GM12865 (cell line): ENCODE measurements at regions not wholly inside any gene's neighbourhood (a gene's known extent, or its start where the extent isn't known, plus 50 kb on each side); places are given as distances from the start of the nearest gene placed in this dataset.

Experiments used
- DNase-seq: peaks from one replicate; pipeline ENCODE4 v3.0.0; 2010; ENCODE audit warnings: low read depth
- H3K4me3 ChIP-seq: 2 replicates; pipeline ENCODE4 v1.5.1; 2011; ENCODE audit warnings: mild to moderate bottlenecking, low read depth, low read length, control low read depth
- CTCF ChIP-seq: IDR thresholded peaks from 2 replicates; pipeline ENCODE4 v1.5.1; 2011; ENCODE audit warnings: low read length, control low read depth, low read depth, inconsistent platforms; ENCODE audit not compliant: insufficient read depth; ENCODE audit errors: missing control alignments

DNA sequence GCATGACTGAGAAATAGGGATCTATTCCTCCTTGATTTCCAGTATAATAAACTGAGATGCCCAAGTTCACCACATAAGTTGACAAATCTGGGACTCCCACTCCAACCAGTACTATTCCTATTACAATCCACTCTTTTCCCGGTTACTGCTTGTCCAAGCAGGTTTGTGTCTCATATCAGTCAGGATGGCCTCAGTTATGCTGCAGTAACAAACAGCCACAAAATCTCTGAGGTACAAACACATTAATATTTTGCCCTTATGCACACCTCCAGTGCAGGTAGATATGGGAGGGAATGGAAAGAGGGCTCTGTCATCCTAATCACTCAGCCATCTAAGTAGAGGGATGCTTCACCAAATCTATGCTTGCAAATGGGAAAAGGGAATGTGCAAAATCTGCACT lies 207.8 kb downstream of the RAB28 start:
- DNase-seq, result no peak
- TF ChIP-seq CTCF, result no peak
- no peak overlapping the region for H3K4me3 ChIP-seq

GRCh38 chr4:13268703-13269102 lies 215.4 kb downstream of the RAB28 start:
- DNase-seq, result no peak
- no peak overlapping the region for H3K4me3 ChIP-seq
- TF ChIP-seq CTCF, result no peak

DNA sequence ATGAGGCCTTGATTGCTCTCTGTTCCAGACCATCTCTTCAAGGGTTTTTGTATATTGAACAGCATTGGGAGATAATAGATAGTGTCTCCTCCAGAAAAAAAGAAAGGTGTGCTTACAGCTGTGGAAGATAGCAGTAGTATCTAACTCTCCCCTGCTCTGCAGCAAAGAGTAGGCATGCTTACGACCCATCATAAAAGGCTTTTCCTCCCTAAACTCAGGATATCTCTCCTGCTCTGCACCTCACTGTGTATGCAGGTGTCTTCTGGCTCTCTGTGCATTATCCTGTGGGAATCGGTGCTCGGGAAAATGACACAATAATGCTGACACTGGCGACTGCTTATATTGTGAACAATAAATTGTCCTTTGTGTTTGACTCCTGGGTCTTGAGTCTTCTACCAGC lies 216.0 kb downstream of the RAB28 start:
- no peak for TF ChIP-seq CTCF
- H3K4me3 ChIP-seq, result no peak overlapping the region
- no peak for DNase-seq

DNA sequence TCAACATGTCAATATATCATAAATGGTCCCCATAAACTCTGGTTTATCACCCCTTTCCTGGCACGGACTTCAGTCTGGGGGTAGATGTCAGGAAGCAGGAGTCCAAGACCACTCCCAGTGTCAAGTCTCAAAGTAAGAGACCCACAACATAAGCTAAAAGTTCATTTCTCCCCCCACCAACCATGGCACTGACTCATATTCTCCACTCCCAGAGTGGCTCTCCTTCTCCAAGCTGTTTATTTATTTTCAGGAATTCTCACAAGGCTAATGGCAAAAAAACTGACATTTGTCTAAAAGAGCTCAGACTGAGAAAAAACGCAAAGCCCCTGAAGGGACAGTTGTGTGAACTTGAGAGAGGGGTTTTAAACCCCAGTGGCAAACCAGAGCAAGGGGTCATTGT lies 217.0 kb downstream of the RAB28 start:
- no peak for TF ChIP-seq CTCF
- no peak for DNase-seq
- H3K4me3 ChIP-seq, result no peak overlapping the region

- no peak for TF ChIP-seq CTCF
- DNase-seq, result no peak
- no peak overlapping the region for H3K4me3 ChIP-seq
Observed at GRCh38 chr4:13266687-13267086, 217.5 kb downstream of the RAB28 start.

DNA sequence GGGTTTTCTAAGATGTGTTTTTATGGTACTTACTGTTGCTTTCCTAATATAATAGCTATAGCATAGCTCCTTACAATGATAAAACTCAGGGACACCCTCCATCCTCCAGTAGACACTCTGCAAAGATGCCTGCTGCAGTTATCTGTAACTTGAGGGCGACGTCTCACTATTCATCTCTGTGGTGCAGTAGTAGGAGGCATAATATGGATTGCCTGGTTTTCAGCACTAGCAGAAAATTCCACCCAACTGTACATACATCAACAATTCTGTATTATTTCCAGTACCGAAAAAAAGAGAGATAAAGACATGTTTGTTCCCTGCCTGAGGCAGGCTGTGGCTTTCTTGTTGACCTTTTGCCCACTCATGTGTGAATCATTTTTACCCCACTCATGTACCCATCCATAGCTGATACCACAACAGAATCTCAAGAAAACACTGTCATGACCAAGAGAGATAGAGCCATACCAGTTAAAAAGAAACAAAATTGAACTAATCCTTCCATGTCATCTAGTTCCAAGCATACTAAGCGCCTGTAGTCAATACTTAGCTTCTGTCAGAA lies 220.1 kb downstream of the RAB28 start:
- no peak overlapping the region for H3K4me3 ChIP-seq
- TF ChIP-seq CTCF, result no peak
- DNase-seq, result no peak

DNA sequence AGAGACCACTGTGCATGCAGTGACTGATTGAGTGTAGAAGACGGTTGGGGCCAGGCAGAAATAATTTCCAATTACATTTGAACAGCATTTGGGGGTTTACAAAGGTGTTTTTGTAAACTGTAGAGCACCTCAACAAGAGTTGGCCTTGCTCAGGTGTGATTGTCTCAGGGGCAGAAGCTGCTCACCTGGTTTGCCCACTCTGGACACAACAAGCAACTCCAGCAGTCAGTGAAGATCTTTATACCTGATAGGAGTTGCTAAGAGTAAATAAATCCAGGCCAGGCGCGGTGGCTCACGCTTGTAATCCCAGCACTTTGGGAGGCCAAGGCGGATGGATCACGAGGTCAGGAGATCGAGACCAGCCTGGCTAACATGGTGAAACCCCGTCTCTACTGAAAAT lies 221.3 kb downstream of the RAB28 start:
- H3K4me3 ChIP-seq, result no peak overlapping the region
- no peak for TF ChIP-seq CTCF
- DNase-seq, result no peak
